H1 (cell line): ENCODE measurements at regions not wholly inside any gene's neighbourhood (a gene's known extent, or its start where the extent isn't known, plus 50 kb on each side); places are given as distances from the start of the nearest gene placed in this dataset.

Experiments used
- CTCF ChIA-PET: fragments of 300-600 bp; sonication (Branson Sonifier 250); formaldehyde crosslinking; loops from one replicate; lab custom pipeline; 2021; ENCODE audit not compliant: partially characterized antibody; lab: Charles Lee
- POLR2A ChIA-PET: fragments of 300-600 bp; sonication (Branson Sonifier 250); formaldehyde crosslinking; loops from one replicate; lab custom pipeline; 2021; ENCODE audit warnings: inconsistent platforms; ENCODE audit not compliant: partially characterized antibody; lab: Charles Lee
- DNase-seq, 2 experiments: peaks; one replicate each; pipeline versions ENCODE4 v3.0.0 to v3.0.0-alpha.2; 2010 to 2022; ENCODE audit warnings: low spot score in 2 of 2, low read depth in 1 of 2, mixed read lengths in 1 of 2
- FAIRE-seq: peaks from 2 replicates; lab custom pipeline; 2011; peaks lifted over from hg19 to GRCh38; lab: Jason Lieb, UNC
- H2AFZ ChIP-seq: 2 replicates; pipeline ENCODE4 v1.8.1; 2012; ENCODE audit warnings: low read length, inconsistent platforms
- H2AK5ac ChIP-seq: 2 replicates; pipeline ENCODE4 v1.6.1; 2013; ENCODE audit warnings: low read depth, low read length
- H2BK120ac ChIP-seq: replicated peaks from 2 replicates; pipeline ENCODE3; 2013; ENCODE audit warnings: low read depth, low read length, inconsistent platforms
- H2BK12ac ChIP-seq: 2 replicates; pipeline ENCODE4 v1.6.1; 2013; ENCODE audit warnings: low read depth, low read length
- H2BK15ac ChIP-seq: 2 replicates; pipeline ENCODE4 v1.6.1; 2013; ENCODE audit warnings: low read length
- H2BK20ac ChIP-seq: 2 replicates; pipeline ENCODE4 v1.6.1; 2013; ENCODE audit warnings: low read length
- H2BK5ac ChIP-seq: 2 replicates; pipeline ENCODE4 v1.6.1; 2013; ENCODE audit warnings: low read depth, low read length
- H3K14ac ChIP-seq: 2 replicates; pipeline ENCODE4 v1.6.1; 2013; ENCODE audit warnings: inconsistent platforms; ENCODE audit not compliant: insufficient read length
- H3K18ac ChIP-seq: 2 replicates; pipeline ENCODE4 v1.6.1; 2013; ENCODE audit warnings: low read length; ENCODE audit errors: extremely low read depth
- H3K23ac ChIP-seq: 2 replicates; pipeline ENCODE4 v1.6.1; 2013; ENCODE audit warnings: inconsistent platforms; ENCODE audit not compliant: insufficient read length
- H3K23me2 ChIP-seq: 2 replicates; pipeline ENCODE4 v1.6.1; 2013; ENCODE audit warnings: low read depth, low read length
- H3K27ac ChIP-seq: 2 replicates; pipeline ENCODE4 v1.6.1; 2011; ENCODE audit warnings: low read depth, low read length, inconsistent platforms
- H3K27me3 ChIP-seq, 4 experiments: replicated peaks in 1 of 4; 1 replicate in 1 of 4; 2 replicates in 3 of 4; pipeline versions ENCODE4 v1.6.1 to v1.8.1; 2011 to 2013; ENCODE audit warnings: low read length in 3 of 4, mild to moderate bottlenecking in 3 of 4, inconsistent platforms in 2 of 4, mixed read lengths in 2 of 4, moderate library complexity in 1 of 4; ENCODE audit not compliant: control insufficient read depth in 3 of 4, insufficient read depth in 3 of 4; ENCODE audit errors: extremely low read depth in 1 of 4
- H3K36me3 ChIP-seq, 4 experiments: 2 replicates each; pipeline versions ENCODE4 v1.6.1 to v1.8.1; 2011 to 2013; ENCODE audit warnings: mild to moderate bottlenecking in 4 of 4, low read length in 3 of 4, moderate library complexity in 2 of 4, control low read depth in 1 of 4, inconsistent platforms in 1 of 4; ENCODE audit not compliant: insufficient read depth in 4 of 4, control insufficient read depth in 2 of 4
- H3K4ac ChIP-seq: replicated peaks from 2 replicates; pipeline ENCODE3; 2013; ENCODE audit warnings: low read length, low read depth, mixed read lengths, inconsistent platforms; ENCODE audit not compliant: insufficient read length
- H3K4me1 ChIP-seq, 4 experiments: replicated peaks in 1 of 4; 1 replicate in 1 of 4; 2 replicates in 3 of 4; pipeline versions ENCODE4 v1.6.1 to v1.8.1; 2011 to 2013; ENCODE audit warnings: low read length in 3 of 4, inconsistent platforms in 2 of 4, mixed read lengths in 1 of 4; ENCODE audit not compliant: insufficient read depth in 4 of 4, control insufficient read depth in 3 of 4
- H3K4me2 ChIP-seq, 2 experiments: 2 replicates each; pipeline versions ENCODE4 v1.6.1 to v1.8.1; 2011 to 2013; ENCODE audit warnings: low read depth in 2 of 2, low read length in 2 of 2, control low read depth in 1 of 2, inconsistent platforms in 1 of 2, mild to moderate bottlenecking in 1 of 2; ENCODE audit not compliant: insufficient read depth in 1 of 2
- H3K4me3 ChIP-seq, 4 experiments: fragments of 200-600, 300-600 bp in 1 of 4; sonication (generic), shearing (Covaris generic), sonication (Bioruptor Twin) in 1 of 4; 2 replicates each; pipeline versions ENCODE4 v1.5.1 to v1.8.1; 2011 to 2016; ENCODE audit warnings: low read length in 4 of 4, low read depth in 3 of 4, control low read depth in 2 of 4, inconsistent platforms in 2 of 4, mild to moderate bottlenecking in 2 of 4, mixed read lengths in 1 of 4, moderate library complexity in 1 of 4; ENCODE audit not compliant: insufficient read depth in 2 of 4; ENCODE audit errors: extremely low read depth in 1 of 4
- H3K56ac ChIP-seq: replicated peaks from 2 replicates; pipeline ENCODE3; 2013; ENCODE audit warnings: low read depth, mild to moderate bottlenecking, mixed read lengths, low read length, inconsistent platforms; ENCODE audit not compliant: insufficient read length
- H3K79me1 ChIP-seq: 2 replicates; pipeline ENCODE4 v1.6.1; 2013; ENCODE audit warnings: low read depth, low read length, control low read depth
- H3K79me2 ChIP-seq, 2 experiments: 2 replicates each; pipeline versions ENCODE4 v1.6.1 to v1.8.1; 2012 to 2013; ENCODE audit warnings: low read length in 2 of 2, mild to moderate bottlenecking in 2 of 2, inconsistent platforms in 1 of 2; ENCODE audit not compliant: insufficient read depth in 2 of 2, control insufficient read depth in 1 of 2
- H3K9ac ChIP-seq, 4 experiments: replicated peaks in 1 of 4; 1 replicate in 1 of 4; 2 replicates in 3 of 4; pipeline versions ENCODE4 v1.6.1 to v1.8.1; 2011 to 2013; ENCODE audit warnings: low read depth in 3 of 4, low read length in 3 of 4, control low read depth in 2 of 4, mild to moderate bottlenecking in 2 of 4, moderate library complexity in 2 of 4, inconsistent platforms in 1 of 4; ENCODE audit errors: extremely low read depth in 1 of 4
- H3K9me3 ChIP-seq, 2 experiments: 2 replicates each; pipeline versions ENCODE4 v1.6.1 to v1.8.1; 2012 to 2013; ENCODE audit warnings: mild to moderate bottlenecking in 2 of 2, moderate library complexity in 2 of 2, control low read depth in 1 of 2, inconsistent platforms in 1 of 2, low read depth in 1 of 2, low read length in 1 of 2, mixed read lengths in 1 of 2; ENCODE audit not compliant: insufficient read depth in 2 of 2
- H4K20me1 ChIP-seq, 2 experiments: replicated peaks in 1 of 2; 2 replicates each; pipeline versions ENCODE3 to v1.8.1; 2011 to 2013; ENCODE audit warnings: inconsistent platforms in 2 of 2, low read length in 2 of 2, mild to moderate bottlenecking in 1 of 2; ENCODE audit not compliant: insufficient read depth in 2 of 2, control insufficient read depth in 1 of 2
- H4K5ac ChIP-seq: 2 replicates; pipeline ENCODE4 v1.6.1; 2013; ENCODE audit warnings: low read length, low read depth, mixed read lengths, inconsistent platforms; ENCODE audit not compliant: insufficient read length
- H4K8ac ChIP-seq: 2 replicates; pipeline ENCODE4 v1.8.0; 2013; ENCODE audit warnings: mild to moderate bottlenecking, moderate library complexity, low read length, inconsistent platforms; ENCODE audit not compliant: insufficient read depth; ENCODE audit errors: extremely low read depth
- H4K91ac ChIP-seq: replicated peaks from 2 replicates; pipeline ENCODE3; 2013; ENCODE audit warnings: low read length, mixed read lengths, inconsistent platforms; ENCODE audit not compliant: insufficient read length
- SIN3A ChIP-seq, 2 experiments: IDR thresholded peaks in 1 of 2; conservative IDR thresholded peaks in 1 of 2; 2 replicates each; pipeline ENCODE4 v1.6.1; 2011 to 2012; ENCODE audit warnings: low read length in 2 of 2, improper control_type of control experiment in 1 of 2, low read depth in 1 of 2, mild to moderate bottlenecking in 1 of 2
- WGBS, 2 experiments: shearing (Covaris generic) in 1 of 2; methylation state at CpG; one replicate each; pipeline versions ENCODE4 v1.1.6 to v1.1.7; 2013 to 2015; ENCODE audit warnings: low lambda C conversion rate in 2 of 2, mixed read lengths in 2 of 2, inconsistent platforms in 1 of 2, low coverage in 1 of 2, missing lambda C conversion rate in 1 of 2; ENCODE audit not compliant: insufficient replicate concordance in 2 of 2, insufficient coverage in 1 of 2, insufficient read length in 1 of 2; ENCODE audit errors: extremely low coverage in 1 of 2, missing lambda C conversion rate in 1 of 2; 5-methylcytosine and 5-hydroxymethylcytosine counted together

DNA sequence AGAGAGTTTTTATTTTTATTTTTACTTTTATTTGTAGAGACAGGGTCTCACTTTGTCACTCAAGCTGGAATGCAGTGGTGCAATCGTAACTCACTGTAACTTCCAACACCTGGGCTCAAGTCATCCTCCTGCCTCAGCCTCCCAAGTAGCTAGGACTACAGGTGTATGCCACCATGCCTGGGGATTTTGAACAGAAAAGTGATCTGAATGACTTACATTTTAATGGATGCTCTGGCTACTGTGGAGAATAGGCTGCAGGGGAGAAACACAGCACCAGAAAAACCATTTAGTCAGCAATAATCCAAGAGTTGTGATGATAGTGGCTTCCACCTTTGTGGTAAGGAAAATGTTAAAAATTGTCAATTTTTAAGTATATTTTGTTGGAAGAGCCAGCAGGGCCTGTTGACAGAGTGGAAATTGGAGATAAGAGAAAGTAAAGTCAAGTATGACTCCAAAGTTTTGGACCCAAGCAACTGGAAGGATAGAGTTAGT is 106.0 kb upstream of the LOC128125822 start:
- no peak for FAIRE-seq
- Histone ChIP-seq H3K56ac (no peak overlapping the region), H3K9ac (no peak overlapping the region), H3K4ac (no peak overlapping the region), H3K27ac (no peak overlapping the region), H3K18ac (no peak overlapping the region), H3K4me3 (no peak overlapping the region), H2BK12ac (no peak overlapping the region), H2BK120ac (no peak overlapping the region), H3K36me3 (no peaks in the 10 kb centered on the region), H3K4me2 (no peak overlapping the region), H3K79me2 (no peaks in the 10 kb centered on the region), H3K23me2 (no peaks in the 10 kb centered on the region), H2BK20ac (no peak overlapping the region), H3K9me3 (no peaks in the 10 kb centered on the region), H3K4me1 (no peaks in the 10 kb centered on the region), H2AK5ac (no peak overlapping the region), H3K27me3 (no peaks in the 10 kb centered on the region), H4K20me1 (no peaks in the 10 kb centered on the region), H3K23ac (no peak overlapping the region), H2BK15ac (no peak overlapping the region), H2BK5ac (no peak overlapping the region), H2AFZ (no peak overlapping the region), H3K14ac (no peak overlapping the region), H4K91ac (no peak overlapping the region), H4K8ac (no peak overlapping the region), H4K5ac (no peak overlapping the region), H3K79me1 (no peaks in the 10 kb centered on the region)
- 100% methylated on average over 1 of the region's 1 CpG; no CpG with 5 or more reads in 1 of the 2 experiments for WGBS, 2 experiments
- POLR2A ChIA-PET = no interaction called here
- no peak for DNase-seq
- CTCF ChIA-PET = no interaction called here
- TF ChIP-seq SIN3A (conservative IDR thresholded peaks at IDR 0.05 in 1 of 2, IDR thresholded peaks at IDR 0.05 in 1 of 2; ENCODE audit: low read depth in 1 of 2, low read length in 2 of 2) = no peak
